Endothelial cell (in vitro differentiated cells): ENCODE measurements at regions not wholly inside any gene's neighbourhood (a gene's known extent, or its start where the extent isn't known, plus 50 kb on each side); places are given as distances from the start of the nearest gene placed in this dataset.
"Not testable (repeated sequence)": the region's sequence is repeated elsewhere in the genome, so short reads cannot be mapped to it uniquely, and the experiment has no call there.

Source experiments
- DNase-seq: peaks from one replicate; pipeline ENCODE4 v3.0.0; 2021; ENCODE audit warnings: low spot score
- H3K27ac Mint-ChIP-seq: one replicate; pipeline ENCODE4 v1.8.0; 2021; ENCODE audit warnings: mixed read lengths, inconsistent platforms; ENCODE audit not compliant: unreplicated experiment
- H3K27me3 Mint-ChIP-seq: one replicate; pipeline ENCODE4 v1.8.0; 2021; ENCODE audit warnings: mild to moderate bottlenecking, moderate library complexity, mixed read lengths, inconsistent platforms; ENCODE audit not compliant: unreplicated experiment
- H3K36me3 Mint-ChIP-seq: one replicate; pipeline ENCODE4 v1.8.0; 2021; ENCODE audit warnings: mild to moderate bottlenecking, low read depth, mixed read lengths, inconsistent platforms; ENCODE audit not compliant: unreplicated experiment
- H3K4me1 Mint-ChIP-seq: one replicate; pipeline ENCODE4 v1.8.0; 2021; ENCODE audit warnings: mild to moderate bottlenecking, mixed read lengths, inconsistent platforms; ENCODE audit not compliant: unreplicated experiment
- H3K4me3 Mint-ChIP-seq: one replicate; pipeline ENCODE4 v1.8.0; 2021; ENCODE audit warnings: mild to moderate bottlenecking, mixed read lengths, inconsistent platforms; ENCODE audit not compliant: unreplicated experiment
- H3K9me3 Mint-ChIP-seq: one replicate; pipeline ENCODE4 v1.8.0; 2021; ENCODE audit warnings: mixed read lengths, inconsistent platforms; ENCODE audit not compliant: unreplicated experiment

DNA sequence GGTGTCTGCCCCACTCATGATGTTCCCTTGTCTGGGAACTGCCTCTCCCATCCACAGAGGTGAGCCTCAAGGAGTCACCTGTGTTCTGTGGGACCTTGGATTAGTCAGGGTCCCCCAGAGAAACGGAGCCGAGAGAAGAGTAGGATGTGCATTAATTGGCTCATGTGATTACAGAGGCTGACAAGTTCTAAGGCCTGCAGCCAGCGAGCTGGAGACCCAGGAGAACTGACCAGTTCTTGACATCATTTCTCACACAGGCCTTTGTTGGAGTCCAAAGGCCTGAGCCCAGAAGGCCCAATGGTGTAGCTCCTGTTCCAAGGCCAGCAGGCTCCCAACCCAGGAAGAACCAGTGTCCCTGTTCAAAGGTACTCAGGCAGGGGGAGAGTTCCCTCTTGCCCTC lies 186.6 kb downstream of the BCL2L11 start:
- DNase-seq, H3K27me3 Mint-ChIP-seq, H3K27ac Mint-ChIP-seq, H3K36me3 Mint-ChIP-seq, H3K4me3 Mint-ChIP-seq, H3K4me1 Mint-ChIP-seq, H3K9me3 Mint-ChIP-seq: not testable (repeated sequence)

DNA sequence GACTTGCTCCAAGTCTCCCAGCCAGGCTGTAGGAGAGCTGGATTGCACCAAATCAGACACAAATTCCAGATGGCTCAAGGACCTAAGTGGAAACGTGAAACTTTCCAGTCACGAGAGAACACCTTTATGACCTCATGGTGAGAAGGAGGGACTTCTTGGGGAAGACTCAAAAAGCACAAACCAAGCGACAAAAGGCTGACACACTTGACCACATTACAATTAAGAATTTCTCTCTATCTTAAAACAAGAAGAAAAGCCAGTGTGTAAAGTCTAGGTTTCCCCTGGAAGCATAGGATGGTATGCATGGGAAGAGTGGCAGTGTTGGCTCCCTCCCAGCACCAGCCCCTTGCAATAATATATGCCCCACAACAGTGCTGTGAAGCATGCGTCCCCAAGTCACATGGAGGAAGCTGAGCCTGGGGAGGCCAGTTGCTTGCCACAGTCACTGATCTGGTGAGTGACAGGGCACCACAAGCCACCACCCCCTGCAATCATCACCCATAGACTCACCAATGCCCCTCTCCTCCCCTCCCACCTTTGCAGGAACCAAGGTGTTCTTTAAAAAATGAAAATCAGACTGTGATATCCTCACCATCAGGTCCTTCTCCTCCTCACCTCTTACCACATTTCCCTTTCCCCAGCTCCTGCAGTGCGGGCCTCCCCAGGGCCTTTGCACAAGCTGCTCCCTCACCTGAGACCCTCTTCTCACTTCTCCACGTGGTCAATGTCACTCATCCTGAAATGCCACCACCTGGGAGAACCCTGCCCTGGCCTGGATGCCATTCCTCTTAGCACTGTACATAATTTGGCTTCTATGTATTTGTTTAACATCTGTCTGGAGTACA lies 188.7 kb downstream of the BCL2L11 start:
- H3K27ac Mint-ChIP-seq, H3K36me3 Mint-ChIP-seq, H3K4me3 Mint-ChIP-seq, H3K9me3 Mint-ChIP-seq, H3K4me1 Mint-ChIP-seq, H3K27me3 Mint-ChIP-seq, DNase-seq: not testable (repeated sequence)

DNA sequence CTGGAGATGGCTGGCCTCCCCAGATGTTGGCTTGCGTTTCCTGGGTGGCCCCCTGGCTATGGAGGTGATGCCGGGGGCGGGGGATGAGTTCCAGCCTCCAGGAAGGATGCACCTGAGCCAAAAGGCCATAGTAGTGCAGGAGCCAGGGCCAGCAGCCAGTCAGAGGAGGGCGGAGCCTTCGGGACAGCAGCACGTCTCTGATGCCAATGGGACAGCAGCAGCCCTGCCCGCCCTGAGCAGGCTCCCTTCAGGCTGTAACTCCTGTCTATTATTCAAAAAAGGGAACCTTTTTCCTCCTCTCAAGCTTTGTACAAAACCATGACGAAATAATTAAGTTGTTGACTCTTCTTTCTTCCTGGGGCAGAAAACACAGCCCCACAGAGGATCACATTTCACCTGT lies 189.7 kb downstream of the BCL2L11 start:
- not testable (repeated sequence) for H3K27ac Mint-ChIP-seq, H3K4me3 Mint-ChIP-seq, H3K9me3 Mint-ChIP-seq, H3K4me1 Mint-ChIP-seq, H3K36me3 Mint-ChIP-seq, DNase-seq, H3K27me3 Mint-ChIP-seq

DNA sequence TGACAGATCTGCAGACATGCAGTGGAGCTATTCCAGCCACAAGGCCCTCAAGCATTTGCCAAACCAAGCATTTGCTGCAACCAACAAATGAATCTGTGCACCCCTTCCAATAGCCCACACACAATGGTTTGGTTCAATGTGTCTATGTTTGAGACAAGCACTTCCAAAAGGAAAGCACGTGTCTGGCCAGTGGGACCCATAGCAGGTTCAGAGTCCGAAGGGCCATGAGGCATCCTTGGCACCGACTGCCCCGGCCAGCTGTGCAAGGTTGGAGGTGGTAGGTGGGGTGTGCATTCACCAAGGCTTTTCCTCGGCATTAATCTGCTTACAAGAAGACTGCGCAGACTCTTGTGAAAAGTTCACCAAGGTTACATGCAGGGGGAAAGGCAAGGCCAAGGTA lies 190.9 kb downstream of the BCL2L11 start:
- not testable (repeated sequence) for H3K4me1 Mint-ChIP-seq, H3K4me3 Mint-ChIP-seq, H3K36me3 Mint-ChIP-seq, H3K9me3 Mint-ChIP-seq, H3K27me3 Mint-ChIP-seq, DNase-seq, H3K27ac Mint-ChIP-seq

DNA sequence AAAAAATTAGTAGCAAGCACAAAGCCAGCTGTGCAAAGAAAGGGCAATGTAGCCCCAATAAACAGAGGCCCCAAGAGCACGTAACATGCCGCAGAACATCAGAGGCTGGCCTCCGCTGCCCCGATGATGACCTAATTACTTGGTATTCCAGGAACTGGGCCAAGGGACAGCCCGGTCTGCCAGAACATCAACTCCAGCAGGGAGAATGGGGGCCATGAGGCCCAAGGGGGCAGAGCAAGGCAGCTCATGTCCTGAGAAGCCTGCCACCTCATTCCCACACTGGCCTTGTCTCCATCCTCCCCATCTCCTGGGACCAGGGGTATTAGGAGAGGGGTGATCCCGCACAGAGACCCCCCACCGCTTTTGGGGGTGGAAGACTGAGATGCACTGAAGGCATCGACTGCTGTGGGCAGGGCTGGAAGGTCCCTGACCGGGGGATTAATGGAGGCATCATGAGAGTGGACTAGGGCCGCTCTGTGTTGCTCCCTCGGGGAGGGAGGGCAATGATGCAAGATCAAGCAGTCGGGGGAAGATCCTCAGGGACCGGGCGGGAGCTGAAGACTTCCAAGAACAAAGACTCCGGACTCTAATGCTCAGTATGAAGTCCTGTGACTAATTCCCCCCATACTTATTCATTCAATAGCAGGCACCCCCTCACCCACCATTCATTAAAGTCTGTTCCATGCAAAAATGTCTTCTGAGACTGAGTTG lies 192.3 kb downstream of the BCL2L11 start:
- DNase-seq, H3K27ac Mint-ChIP-seq, H3K36me3 Mint-ChIP-seq, H3K4me1 Mint-ChIP-seq, H3K4me3 Mint-ChIP-seq, H3K9me3 Mint-ChIP-seq, H3K27me3 Mint-ChIP-seq: not testable (repeated sequence)

DNA sequence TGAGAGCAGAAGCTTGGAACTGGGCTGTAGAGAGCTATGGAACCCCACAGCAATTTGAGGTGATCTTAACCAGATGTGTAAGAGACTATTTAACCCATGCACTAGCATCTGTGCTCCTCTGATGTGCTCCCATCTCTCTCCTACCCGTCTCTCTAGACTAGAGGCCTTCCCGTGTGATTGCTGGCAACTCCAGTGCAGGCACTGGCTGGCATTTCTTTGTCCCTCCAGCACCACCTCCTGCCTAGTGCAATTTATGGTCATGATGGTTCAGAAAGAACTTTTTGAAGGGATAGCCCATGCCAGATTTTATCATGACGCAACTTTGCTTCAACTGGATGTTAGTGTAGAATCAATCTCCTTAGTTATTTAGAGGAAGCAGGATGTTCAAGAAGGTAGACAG lies 193.0 kb downstream of the BCL2L11 start:
- H3K36me3 Mint-ChIP-seq, H3K9me3 Mint-ChIP-seq, DNase-seq, H3K27me3 Mint-ChIP-seq, H3K27ac Mint-ChIP-seq, H3K4me3 Mint-ChIP-seq, H3K4me1 Mint-ChIP-seq: not testable (repeated sequence)

DNA sequence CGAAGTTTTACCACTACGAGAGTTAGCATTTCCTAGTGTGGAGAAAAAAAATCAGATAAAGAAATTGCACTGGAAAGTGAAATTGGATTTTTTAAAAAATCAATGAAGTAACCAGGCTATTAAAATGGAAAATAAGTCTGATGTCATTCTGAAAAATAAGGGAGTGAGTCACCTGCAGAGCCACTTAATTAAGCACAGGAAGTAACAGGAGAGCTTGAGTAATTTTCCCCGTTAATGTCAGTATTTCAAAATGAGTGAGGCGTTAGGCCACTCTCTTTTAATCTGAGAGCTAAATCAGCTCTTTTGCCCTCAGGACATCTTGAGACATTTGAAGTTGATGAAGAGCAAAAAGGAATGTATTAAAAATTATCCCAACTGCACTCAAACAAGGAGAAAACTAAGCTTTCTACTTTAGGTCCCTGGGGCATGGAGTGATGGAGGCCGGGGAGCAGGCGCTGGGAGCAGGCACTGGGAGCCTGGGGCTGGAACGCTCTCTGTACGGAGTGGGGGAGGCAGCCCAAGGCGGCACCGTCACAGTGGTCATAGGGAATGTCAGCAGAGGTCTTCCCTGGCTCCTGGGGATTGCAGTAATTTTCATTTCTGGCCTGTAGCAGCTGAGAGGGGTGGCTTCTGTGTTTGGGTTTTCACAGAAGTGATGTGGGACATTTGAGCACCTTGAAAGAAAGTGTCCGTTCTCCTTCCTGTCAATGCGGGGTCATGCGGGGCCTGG lies 194.6 kb downstream of the BCL2L11 start:
- DNase-seq, H3K4me3 Mint-ChIP-seq, H3K27me3 Mint-ChIP-seq, H3K4me1 Mint-ChIP-seq, H3K27ac Mint-ChIP-seq, H3K36me3 Mint-ChIP-seq, H3K9me3 Mint-ChIP-seq: not testable (repeated sequence)

DNA sequence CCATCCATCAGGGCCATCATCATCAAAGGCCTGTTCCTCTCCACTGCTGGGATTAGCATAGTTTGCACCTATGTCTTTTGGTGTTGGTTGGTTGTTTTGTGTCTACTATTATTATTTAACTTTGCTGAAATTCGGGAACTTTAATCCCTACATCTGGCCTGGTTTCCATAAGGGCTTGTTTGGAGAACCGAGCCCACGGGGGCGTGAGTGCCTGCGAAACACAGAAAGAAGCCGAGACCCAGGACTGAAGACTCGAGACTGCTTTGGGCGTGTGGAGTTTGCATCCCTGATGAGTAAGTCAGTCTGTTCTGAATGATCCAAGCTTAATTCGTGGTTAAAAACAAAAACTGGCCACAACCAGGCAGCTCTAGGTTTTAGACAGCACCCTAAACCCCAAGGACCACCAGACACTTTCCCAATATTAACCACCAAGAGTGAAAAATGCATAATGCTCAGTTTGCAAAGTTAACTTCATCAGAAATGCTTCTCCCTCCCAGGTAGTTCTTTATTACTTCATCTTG lies 195.6 kb downstream of the BCL2L11 start:
- not testable (repeated sequence) for H3K27ac Mint-ChIP-seq

DNA sequence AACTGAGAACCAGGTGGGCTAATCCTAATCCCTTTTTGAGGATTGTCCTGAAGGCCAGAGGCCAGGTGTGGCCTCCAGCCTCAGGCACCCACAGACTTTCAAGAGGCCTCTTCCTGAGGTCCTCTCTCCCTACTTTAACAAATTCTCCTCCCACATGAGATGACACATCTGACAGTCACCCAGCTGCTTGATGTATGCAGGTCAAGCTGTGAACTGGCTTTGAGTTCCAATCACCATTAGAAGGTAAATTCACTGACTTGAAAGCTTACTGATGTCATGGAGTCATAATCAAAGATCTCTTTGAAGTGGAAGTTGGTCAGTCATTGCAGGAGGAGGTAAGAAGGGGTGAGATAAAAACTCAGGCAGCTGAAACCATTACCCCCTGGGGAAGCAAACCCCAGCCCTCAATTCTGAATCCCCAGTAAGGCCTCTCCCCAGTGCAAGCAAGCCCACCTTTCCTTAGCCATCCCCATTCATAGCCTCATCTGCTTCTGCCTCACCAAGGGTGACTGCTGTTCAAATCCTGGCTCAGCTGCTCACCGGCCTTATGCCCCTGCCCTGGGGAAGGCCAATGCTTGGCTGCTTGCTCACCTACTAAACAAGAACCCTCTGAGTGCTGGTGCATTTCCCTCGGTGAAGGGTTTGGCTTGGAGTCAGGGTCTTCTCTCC lies 196.3 kb downstream of the BCL2L11 start:
- H3K4me3 Mint-ChIP-seq, DNase-seq, H3K36me3 Mint-ChIP-seq, H3K4me1 Mint-ChIP-seq, H3K27ac Mint-ChIP-seq, H3K27me3 Mint-ChIP-seq, H3K9me3 Mint-ChIP-seq: not testable (repeated sequence)

More for the DNA sequence above, 195.6 kb downstream of the BCL2L11 start:
- H3K27me3 Mint-ChIP-seq, H3K36me3 Mint-ChIP-seq, H3K4me1 Mint-ChIP-seq, H3K9me3 Mint-ChIP-seq, H3K4me3 Mint-ChIP-seq, DNase-seq: not testable (repeated sequence)

DNA sequence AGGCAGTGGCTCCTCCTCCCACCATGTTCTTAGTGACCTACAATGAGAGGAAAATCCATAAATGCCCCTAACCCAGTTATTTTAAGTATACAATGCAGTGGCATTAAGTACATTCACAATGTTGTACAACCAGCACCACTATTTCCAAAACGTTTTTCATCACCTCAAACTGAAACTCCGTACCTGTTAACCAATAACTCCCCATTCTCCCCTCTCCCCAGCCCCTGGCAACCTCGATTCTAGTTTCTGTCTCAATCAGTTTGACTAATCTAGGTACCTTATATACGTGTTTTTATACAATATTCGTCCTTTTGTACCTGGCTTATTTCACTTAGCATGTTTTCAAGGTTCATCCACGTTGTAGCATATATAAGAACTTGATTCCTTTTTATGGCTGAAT lies 198.8 kb downstream of the BCL2L11 start:
- not testable (repeated sequence) for H3K27ac Mint-ChIP-seq, H3K36me3 Mint-ChIP-seq, H3K9me3 Mint-ChIP-seq, H3K27me3 Mint-ChIP-seq, H3K4me3 Mint-ChIP-seq, DNase-seq, H3K4me1 Mint-ChIP-seq

DNA sequence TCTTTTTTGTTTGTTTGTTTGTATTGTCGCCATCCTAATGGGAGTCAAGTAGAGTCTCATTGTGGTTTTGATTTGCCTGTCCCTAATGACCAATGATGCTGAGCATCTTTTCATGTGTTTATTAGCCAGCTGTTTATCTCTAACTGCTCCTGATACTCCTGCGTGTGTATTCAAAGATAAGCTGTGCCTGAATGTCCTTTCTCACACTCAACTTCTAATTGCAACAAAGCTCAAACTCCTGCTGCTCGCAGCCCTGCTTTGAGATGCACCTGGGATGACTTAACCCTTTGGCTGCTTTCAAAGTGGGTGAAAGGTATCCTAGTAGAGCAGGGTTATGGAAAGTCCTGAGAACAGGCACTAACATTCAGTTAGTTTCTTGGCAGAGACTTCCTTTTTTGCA lies 199.6 kb downstream of the BCL2L11 start:
- H3K4me3 Mint-ChIP-seq, H3K4me1 Mint-ChIP-seq, DNase-seq, H3K27me3 Mint-ChIP-seq, H3K36me3 Mint-ChIP-seq, H3K9me3 Mint-ChIP-seq, H3K27ac Mint-ChIP-seq: not testable (repeated sequence)
